ENCODE measurements at regions not wholly inside any gene's neighbourhood (a gene's known extent, or its start where the extent isn't known, plus 50 kb on each side); places are given as distances from the start of the nearest gene placed in this dataset.

GRCh38 chr5:121500310-121500709 lies 351.4 kb upstream of the FTMT start:
- Mint-ChIP-seq H3K4me1 (ENCODE audit: low read depth, unreplicated experiment) (peaks cover 3% of the 10 kb centered on the region), H3K9me3 (ENCODE audit: unreplicated experiment) (no peaks in the 10 kb centered on the region), H3K36me3 (ENCODE audit: unreplicated experiment) (no peaks in the 10 kb centered on the region), H3K27me3 (ENCODE audit: unreplicated experiment) (peaks cover 2% of the 10 kb centered on the region), H3K27ac (ENCODE audit: unreplicated experiment) (no peak overlapping the region), H3K4me3 (ENCODE audit: unreplicated experiment) (no peak overlapping the region)
- TF ChIP-seq, protein P1, sequence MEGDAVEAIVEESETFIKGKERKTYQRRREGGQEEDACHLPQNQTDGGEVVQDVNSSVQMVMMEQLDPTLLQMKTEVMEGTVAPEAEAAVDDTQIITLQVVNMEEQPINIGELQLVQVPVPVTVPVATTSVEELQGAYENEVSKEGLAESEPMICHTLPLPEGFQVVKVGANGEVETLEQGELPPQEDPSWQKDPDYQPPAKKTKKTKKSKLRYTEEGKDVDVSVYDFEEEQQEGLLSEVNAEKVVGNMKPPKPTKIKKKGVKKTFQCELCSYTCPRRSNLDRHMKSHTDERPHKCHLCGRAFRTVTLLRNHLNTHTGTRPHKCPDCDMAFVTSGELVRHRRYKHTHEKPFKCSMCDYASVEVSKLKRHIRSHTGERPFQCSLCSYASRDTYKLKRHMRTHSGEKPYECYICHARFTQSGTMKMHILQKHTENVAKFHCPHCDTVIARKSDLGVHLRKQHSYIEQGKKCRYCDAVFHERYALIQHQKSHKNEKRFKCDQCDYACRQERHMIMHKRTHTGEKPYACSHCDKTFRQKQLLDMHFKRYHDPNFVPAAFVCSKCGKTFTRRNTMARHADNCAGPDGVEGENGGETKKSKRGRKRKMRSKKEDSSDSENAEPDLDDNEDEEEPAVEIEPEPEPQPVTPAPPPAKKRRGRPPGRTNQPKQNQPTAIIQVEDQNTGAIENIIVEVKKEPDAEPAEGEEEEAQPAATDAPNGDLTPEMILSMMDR (IDR thresholded peaks at IDR 0.05; ENCODE audit: partially characterized antibody, unreplicated experiment) = no peak
- no peak for DNase-seq

DNA sequence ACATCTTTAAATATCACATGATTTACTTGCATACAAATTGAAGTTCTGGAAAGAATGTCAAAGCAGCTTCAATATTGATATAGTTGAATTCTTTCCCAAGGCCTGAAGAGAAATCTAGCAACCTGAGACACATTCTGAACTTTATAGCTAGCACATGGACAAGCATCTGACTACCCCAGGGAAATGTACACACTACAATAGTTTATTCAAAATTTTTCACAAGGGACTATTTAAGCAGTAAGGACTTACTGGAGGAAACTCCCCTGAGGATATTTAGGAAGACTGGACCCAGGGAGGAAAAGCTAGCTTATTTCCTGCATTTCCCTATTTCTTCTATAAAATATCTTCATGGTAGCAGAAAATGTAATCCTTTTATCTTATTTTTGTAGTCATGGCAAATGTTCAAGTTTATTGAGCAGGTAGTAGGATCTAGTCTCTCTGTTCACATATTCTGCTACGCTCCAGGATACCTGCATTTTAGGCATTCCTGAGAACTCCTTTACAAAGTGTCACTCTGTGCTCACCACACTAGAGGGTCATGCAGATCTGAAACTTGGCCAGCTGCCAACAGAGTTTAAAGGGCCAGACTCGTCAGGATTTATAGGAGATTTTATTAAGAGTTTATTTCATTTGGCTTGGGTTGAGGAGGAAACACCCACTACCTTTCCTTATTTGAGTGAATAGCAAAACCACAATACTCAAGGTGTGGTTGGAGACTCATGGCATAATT lies 348.4 kb upstream of the FTMT start:
- Mint-ChIP-seq H3K9me3 (ENCODE audit: unreplicated experiment) (no peaks in the 10 kb centered on the region), H3K27ac (ENCODE audit: unreplicated experiment) (no peak overlapping the region), H3K27me3 (ENCODE audit: unreplicated experiment) (no peaks in the 10 kb centered on the region), H3K4me3 (ENCODE audit: unreplicated experiment) (no peak overlapping the region), H3K4me1 (ENCODE audit: low read depth, unreplicated experiment) (peaks cover 3% of the 10 kb centered on the region), H3K36me3 (ENCODE audit: unreplicated experiment) (no peaks in the 10 kb centered on the region)
- TF ChIP-seq, protein P1 (IDR thresholded peaks at IDR 0.05; ENCODE audit: partially characterized antibody, unreplicated experiment) = no peak
- DNase-seq = peak; percentile 25

DNA sequence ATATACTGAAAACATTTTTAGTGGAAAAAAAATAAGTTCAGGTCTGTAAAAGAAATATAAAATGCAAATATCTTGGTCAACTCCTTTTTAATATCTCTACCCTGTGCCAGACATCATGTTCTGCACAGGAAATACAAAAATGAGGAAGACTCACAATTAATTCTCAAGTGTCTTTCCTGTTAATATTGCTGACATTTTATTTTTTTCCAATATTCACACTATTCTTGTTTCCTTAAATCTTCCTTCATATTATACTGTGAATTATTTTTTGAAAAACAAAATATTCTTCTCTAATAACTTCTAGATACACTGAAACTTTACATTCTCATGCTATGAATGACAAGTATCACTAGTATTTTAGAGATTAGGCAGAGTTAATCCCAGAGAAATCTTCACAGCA lies 334.7 kb upstream of the FTMT start:
- H3K36me3 Mint-ChIP-seq (ENCODE audit: unreplicated experiment) = no peaks in the 10 kb centered on the region
- H3K4me1 Mint-ChIP-seq (ENCODE audit: low read depth, unreplicated experiment) = no peaks in the 10 kb centered on the region
- H3K27ac Mint-ChIP-seq (ENCODE audit: unreplicated experiment) = no peak overlapping the region
- H3K27me3 Mint-ChIP-seq (ENCODE audit: unreplicated experiment) = no peaks in the 10 kb centered on the region
- DNase-seq = no peak
- TF ChIP-seq, protein P1 (IDR thresholded peaks at IDR 0.05; ENCODE audit: partially characterized antibody, unreplicated experiment) = no peak
- H3K9me3 Mint-ChIP-seq (ENCODE audit: unreplicated experiment) = no peaks in the 10 kb centered on the region
- no peak overlapping the region for H3K4me3 Mint-ChIP-seq (ENCODE audit: unreplicated experiment)

- no peak overlapping the region for H3K27ac Mint-ChIP-seq (ENCODE audit: unreplicated experiment)
- no peak overlapping the region for H3K4me3 Mint-ChIP-seq (ENCODE audit: unreplicated experiment)
- H3K4me1 Mint-ChIP-seq (ENCODE audit: low read depth, unreplicated experiment) = no peaks in the 10 kb centered on the region
- DNase-seq = no peak
- H3K36me3 Mint-ChIP-seq (ENCODE audit: unreplicated experiment) = no peaks in the 10 kb centered on the region
- TF ChIP-seq, protein P1 (IDR thresholded peaks at IDR 0.05; ENCODE audit: partially characterized antibody, unreplicated experiment) = no peak
- no peaks in the 10 kb centered on the region for H3K27me3 Mint-ChIP-seq (ENCODE audit: unreplicated experiment)
- H3K9me3 Mint-ChIP-seq (ENCODE audit: unreplicated experiment) = no peaks in the 10 kb centered on the region
Observed at GRCh38 chr5:121525706-121526105, 326.0 kb upstream of the FTMT start.

DNA sequence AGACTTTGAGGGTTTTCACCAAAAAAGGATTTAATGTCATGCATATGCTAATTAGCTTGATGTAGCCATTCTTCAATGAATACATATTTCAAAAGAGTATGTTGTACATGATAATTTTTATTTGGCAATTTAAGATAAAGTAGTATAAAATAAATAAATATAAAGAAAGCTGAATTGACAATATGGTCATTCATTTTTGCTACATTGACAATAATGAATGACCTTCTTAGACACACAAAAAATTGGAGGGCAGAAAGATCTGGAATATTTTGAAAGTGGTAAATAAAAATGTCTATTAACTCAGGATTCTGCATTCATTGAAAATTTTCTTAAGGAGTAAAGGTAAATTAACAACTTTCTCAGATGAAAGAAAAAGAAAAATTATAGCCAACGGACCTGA lies 324.8 kb upstream of the FTMT start:
- H3K27me3 Mint-ChIP-seq (ENCODE audit: unreplicated experiment) = no peaks in the 10 kb centered on the region
- no peak overlapping the region for H3K4me3 Mint-ChIP-seq (ENCODE audit: unreplicated experiment)
- TF ChIP-seq, protein P1 (IDR thresholded peaks at IDR 0.05; ENCODE audit: partially characterized antibody, unreplicated experiment) = no peak
- DNase-seq = no peak
- H3K4me1 Mint-ChIP-seq (ENCODE audit: low read depth, unreplicated experiment) = no peaks in the 10 kb centered on the region
- H3K36me3 Mint-ChIP-seq (ENCODE audit: unreplicated experiment) = no peaks in the 10 kb centered on the region
- H3K27ac Mint-ChIP-seq (ENCODE audit: unreplicated experiment) = no peak overlapping the region
- no peaks in the 10 kb centered on the region for H3K9me3 Mint-ChIP-seq (ENCODE audit: unreplicated experiment)

All from glutamatergic neuron (in vitro differentiated cells).